NCI-H146 (cell line): ENCODE measurements at regions not wholly inside any gene's neighbourhood (a gene's known extent, or its start where the extent isn't known, plus 50 kb on each side); places are given as distances from the start of the nearest gene placed in this dataset.

Experiments used
- DNase-seq: peaks from one replicate; lab custom pipeline; 2025; lab: John Stamatoyannopoulos, UW

DNA sequence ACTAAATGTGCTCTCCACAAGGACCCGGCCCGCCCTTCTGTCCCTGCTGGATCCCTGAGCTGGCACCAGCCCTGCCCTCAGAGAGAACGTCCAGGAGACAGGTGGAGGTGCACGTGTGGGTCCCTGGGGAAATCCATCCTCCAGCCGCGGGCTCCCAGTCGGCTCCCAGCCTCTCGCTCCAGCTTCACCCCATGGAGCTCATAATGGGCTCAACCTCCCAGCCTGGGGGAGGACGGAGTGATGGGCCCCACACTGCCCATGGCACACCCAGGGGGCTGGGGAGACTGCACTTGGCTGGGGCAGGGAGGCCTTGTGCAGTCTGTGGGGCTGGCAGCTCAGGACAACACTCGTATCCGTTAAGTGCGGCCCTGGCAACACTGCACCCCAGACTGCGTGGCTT, 250.5 kb downstream of the TMEM121 start:
- no peak for DNase-seq

DNA sequence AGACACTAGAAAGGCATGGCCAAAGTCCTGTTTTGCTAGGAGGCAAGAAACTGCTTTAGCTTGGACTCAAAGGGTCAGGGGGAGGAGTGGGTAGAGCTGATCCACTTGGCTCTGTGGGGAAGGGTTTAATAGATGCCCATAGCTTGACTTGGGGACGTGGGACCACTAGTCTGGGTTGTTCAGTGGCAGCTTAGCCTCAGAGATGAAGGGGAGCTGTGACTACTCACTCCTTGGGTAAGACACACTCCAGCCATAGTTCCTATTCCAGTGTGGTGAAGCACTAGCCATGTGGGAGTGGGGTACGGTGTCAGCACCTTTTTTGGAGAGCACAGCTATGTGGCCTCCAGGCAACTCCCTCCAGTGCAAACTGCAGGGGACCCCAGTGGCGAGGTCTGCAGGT, 257.3 kb downstream of the TMEM121 start:
- no peak for DNase-seq

DNA sequence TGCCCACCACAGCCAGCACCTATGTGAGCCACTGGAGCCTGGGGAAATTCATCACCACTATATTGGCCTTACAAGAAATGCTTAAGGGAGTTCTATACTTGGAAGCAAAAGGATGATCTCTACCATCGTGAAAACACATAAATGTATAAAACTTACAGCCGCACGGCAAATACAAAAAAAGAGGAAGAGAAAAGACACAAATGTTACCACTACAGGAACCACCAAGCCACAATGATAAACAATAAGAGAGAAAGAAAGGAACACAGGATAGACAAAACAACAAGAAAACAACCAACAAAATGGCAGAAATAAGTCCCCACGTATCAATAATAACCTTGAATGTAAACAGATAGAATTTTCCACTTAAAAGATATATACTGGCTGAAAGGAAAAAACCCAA, 267.5 kb downstream of the TMEM121 start:
- DNase-seq, result no peak

DNA sequence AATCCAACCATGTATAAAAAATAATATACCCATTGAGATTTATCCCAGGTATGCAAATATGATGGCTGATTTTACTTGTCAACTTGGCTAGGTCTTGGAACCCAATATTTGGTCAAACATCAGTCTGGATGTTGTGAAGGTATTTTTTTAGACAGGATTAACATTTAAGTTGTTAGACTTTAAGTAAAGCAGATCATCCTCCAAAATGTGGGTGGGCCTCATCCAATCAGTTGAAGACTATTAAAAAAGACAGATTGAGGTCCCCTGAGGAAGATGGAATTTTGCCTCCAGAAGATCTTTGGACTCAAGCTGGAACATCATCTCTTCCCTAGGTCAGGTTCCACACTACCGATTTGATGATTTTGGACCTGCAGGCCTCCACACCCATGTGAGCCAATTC, 271.2 kb downstream of the TMEM121 start:
- no peak for DNase-seq

DNA sequence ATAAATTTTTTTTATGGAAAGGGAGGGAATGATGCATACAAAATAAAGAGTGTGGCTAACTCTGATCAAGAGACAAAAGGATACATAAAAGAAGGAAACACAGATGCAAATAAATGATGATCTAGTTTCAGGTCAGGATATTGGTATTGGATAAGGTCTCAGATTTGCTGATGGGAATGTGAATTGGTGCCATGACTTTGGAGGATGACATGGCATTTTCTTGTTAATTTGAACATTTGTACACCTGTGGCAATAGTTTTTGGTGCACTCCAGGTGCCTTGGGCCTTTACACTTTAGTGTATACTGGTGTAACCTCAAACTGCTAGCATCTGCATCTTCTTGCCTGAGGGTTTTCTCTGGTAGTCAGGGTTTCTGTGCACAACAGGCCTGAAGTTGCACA, 279.3 kb downstream of the TMEM121 start:
- no peak for DNase-seq

DNA sequence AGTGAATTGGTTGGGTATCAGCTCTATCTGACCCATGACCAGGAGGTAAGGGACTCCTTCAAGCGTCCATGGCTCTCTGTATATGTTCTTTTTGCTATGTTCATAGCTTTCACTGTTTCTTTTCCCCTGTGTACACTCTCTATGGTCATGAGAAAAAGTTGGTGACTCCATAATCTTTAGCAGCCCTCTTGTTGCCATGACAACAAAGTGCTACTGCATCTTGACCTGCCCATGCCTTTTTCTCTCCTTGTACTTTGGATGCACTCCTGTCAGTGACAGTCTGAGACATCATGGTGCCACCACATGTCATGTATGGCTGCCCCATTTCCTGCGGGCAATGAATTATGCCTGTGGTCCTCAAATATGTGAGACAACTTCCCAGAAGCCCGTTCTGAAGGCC, 280.2 kb downstream of the TMEM121 start:
- DNase-seq, result no peak

DNA sequence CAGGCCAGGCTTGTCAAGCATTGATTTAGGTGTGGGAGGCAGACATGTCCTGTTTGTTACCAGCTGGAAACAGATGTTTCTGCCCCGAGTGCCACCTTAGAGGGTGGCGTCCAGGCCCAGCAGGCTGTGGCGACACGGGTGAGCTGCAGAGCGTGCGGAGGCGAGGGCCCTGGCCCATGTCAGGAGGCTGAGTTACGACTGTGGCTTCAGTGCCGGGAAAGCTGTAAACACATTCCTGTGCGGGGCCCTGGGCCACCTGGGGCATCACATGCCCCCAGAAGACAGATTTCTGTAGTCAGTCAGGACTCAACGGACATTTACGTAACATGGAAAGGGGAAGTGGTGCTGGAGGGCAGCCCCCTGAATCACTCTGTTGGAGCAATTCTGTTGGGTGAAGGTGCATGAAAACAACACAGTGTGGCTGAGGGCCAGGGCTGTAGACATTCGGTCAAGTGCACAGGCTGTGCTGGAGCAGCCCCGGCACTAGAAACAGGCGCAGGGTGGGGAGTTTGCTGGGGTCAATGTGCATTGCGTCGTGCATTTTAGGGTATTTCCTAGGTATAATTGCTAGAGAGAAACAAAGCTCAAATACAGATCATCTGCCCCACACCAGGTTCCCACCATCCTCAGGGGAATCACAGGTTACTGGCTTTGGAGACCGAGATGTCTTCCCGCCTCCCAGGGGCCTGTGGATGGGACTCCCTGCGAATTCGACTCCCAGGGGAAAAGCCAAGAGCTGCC, 291.8 kb downstream of the TMEM121 start:
- no peak for DNase-seq

DNA sequence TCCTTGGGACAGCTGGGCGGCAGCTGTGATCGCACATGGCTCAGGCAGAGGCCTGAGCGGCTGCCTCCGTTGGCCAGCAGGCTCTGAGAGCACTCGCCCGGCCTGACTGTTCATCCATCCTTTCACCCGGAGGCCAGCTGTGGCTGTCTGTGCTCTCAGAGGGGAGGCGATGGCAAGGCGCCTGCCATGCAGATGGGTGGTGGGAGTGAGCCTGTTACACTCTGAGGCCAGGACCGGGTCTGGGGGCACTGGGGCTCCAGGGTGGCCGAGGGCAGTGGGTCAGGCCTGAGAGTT, 292.3 kb downstream of the TMEM121 start:
- no peak for DNase-seq

DNA sequence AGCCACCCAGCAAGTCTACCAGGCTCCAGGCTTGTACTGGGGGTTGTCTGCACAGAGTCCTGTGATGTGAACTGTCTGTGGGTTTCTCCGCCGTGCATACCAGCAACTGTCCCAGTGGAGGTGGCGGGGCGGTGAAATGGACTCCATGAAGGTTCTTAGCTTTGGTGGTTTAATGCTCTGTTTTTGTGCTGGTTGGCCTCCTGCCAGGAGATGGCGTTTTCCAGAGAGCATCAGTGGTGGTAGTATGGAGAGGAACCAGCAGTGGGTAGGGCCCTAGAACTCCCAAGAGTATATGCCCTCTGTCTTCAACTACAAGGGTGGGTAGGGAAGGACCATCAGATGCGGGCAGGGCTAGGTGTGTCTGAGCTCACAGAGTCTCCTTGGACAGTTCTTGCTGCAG, 303.8 kb downstream of the TMEM121 start:
- no peak for DNase-seq

DNA sequence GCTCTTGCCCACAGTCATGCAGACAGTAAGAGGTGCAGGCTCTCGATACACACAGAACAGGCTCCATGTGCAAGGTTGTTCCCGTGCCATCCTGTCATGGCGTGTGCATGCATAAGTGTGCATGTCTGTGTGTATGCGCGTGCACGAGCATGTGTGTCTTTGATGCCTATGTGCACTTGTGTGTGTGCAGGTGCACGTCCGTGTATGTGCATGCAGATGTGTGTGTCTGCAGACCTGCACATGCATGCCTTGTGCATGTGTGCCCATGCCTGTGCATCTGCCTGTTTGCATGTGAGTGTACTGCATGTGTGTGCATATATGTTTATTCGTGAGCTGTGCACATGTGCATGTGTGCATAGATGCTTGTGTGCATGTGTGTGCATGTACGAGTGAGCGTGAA, 309.8 kb downstream of the TMEM121 start:
- DNase-seq, result no peak

DNA sequence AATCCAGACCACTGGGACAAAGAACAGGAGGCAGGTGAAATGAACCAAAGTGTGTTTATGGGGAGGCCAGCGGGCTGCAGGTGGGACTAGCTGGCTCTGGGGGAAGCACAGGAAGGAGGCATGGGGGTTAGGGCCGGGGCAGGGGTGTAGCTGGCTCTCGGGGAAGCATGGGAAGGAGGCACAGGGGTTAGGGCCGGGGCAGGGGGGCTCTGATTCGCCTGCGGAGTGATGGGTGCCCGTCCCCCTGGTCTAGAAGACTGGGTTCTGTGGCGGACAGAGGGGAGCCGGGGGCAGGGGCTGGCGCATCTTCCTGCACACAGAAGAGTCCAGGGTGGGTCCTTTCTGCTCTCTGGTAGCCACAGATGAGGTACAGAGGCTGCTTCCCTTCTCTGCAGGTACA, 310.3 kb downstream of the TMEM121 start:
- DNase-seq, result no peak

DNA sequence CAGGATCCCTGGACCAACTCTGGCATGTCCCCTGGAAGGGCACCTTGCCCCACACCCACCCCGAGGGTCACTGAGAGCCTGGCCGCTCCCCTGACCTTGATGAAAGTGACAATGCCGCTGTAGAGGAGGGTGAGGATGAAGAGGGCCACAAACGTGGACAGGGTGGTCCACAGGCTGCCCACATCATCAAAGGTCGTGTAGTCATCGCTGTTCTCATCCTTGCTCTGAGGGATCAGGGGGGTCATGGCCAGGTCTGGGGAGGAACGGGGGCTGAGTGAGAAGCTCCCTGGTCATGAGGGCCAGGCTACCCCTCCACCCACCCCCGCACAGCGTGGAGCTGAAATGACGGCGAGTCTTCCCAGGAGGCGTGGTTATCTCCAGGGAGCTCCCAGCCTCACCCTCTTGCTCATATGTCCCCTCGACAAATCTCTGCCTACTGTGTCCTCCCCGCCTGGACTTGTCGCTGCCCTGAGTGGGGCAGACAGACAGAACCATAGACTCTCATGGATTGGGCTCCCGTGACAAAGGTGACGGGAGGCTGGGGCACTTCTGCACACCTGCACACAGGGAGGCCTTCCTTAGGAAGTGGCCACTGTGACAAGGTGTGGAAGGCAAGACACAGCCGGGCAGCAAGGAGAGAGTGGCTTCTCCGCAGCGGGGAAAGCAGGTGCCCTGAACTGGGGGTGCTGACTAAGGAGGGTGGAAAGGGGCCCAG, 311.1 kb downstream of the TMEM121 start:
- DNase-seq, result no peak

DNA sequence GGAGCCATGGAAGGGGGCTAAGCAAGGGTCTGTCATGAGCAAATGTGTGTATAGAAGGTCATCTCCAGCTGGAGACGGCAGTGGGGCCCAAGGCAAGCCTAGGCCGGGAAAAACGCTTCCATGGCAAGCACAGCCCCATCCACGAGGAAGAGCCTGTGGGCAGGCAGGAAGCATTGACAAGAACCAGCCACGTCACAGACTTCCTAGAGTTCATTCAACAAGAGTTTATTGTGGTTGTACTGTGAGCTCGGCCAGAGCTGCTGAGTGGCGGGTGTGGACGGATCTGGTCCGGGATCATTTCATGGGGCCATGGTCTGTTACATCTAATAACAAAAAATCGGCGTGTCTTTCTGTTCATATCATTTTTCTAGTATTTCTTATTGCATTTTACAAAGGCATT, 311.7 kb downstream of the TMEM121 start:
- DNase-seq, result no peak

DNA sequence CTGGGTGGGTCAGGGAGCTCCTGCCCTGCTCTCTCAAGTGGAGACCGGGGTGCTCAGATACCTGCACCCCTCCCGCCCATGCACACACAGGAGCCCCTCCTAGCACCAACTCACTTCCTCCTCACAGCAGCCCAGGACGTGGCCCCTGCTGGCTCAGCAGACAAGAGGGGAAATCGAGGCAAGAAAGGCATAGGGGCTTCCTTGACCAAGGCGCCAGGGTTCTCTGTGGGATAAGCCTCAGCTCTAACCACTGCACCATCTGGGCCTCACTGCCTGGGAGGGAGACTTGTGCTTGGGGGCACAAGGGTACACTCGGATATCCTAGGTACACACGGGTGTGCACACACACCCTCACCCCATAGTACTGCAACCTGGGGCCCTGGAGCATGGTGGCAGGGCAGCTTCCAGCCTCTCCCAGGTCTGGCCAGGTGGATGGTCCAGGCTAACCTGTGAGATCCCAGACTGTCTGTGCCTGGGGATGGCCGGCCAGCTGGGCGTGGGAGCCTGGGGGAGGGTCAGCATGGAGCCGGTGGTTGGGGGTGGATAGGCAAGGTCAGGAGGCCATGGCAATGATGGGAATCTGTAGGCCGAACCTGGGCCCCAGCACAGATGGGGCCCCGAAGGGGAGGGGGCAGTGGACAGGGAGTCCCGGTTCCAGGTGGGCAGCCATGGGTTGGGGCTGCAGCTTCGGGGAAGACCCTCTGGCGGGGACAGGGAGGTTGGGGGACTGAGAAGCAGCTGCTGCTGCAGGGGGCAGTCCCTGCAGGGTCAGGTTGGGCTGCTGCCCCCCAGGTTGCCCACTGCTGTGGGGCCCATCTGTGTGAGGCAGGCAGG, 312.4 kb downstream of the TMEM121 start:
- no peak for DNase-seq

DNA sequence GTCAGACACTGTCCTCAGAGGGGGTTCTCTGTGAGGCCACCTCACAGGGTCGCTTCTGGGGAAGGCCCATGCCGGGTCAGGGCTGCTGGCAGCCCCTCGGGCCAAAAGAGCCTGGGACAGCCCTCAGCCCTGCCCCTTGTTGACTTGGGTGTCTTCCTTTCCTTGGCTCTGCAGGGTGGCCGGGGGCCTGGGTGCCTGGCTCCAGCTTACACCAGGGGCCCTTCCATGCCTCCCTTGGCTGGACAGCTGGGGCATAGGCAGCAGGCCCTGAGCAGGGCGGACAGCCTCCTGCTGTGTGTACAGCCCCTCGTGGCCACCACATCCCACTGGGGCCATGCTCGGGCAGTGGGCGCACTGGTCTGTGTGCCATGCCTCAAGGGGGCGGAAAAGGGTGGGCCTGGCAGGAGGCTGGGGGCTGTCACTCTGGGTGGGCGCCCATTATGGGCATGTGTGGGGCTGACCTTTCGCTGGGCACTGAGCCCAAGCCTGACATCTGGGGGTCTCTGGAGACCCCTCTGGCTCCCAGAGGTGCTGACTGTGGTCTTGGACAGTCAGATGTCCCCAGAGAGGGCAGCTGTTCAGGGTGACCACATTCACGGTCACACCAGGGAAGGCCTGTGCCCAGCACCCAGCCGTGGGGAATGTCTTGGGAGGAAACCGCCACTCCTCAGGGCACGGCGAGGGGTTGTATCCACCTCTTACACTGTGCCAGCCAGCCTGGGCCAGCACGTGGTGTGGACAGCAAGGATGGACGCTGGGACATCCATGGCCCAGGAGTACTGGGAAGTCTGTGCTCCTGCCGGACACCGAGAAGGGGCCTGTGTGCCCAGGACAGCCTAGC, 313.3 kb downstream of the TMEM121 start:
- DNase-seq, result no peak

DNA sequence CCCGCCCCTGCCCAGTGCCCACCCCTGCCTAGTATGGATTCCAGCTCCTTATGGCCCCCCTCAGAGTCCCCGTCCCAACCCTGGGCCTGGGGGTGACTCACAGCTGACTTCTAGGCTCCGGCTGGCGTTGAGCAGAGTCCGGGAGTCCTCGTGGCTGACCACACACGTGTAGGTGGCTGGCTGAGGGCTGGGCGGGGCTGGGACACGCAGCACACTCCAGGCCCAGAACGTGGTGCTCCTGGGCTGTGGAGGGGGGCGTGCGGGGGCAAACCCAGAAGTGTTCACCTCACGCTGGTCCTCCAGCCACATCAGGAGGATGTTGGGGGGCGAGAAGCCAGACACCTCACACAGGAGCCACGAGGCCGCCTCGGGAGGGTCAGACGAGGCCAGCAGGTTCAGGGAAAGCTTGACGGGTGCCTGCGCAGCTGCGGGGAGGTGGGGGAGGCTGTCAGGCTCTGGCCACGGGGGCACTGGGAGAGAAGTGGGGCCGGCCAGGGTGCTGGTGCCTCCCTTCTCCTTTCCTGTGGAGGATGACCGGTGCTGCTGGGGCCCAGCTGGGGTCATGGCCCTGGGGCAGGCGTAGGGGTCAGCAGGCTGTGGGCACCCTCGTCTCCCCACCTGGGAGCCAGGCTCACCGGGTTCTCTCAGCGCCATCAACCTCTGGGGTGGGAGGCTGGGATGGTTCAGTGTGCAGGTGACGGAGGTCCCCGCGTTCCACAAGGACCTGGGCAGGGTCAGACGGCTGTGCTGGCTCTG, 314.1 kb downstream of the TMEM121 start:
- DNase-seq, result no peak

DNA sequence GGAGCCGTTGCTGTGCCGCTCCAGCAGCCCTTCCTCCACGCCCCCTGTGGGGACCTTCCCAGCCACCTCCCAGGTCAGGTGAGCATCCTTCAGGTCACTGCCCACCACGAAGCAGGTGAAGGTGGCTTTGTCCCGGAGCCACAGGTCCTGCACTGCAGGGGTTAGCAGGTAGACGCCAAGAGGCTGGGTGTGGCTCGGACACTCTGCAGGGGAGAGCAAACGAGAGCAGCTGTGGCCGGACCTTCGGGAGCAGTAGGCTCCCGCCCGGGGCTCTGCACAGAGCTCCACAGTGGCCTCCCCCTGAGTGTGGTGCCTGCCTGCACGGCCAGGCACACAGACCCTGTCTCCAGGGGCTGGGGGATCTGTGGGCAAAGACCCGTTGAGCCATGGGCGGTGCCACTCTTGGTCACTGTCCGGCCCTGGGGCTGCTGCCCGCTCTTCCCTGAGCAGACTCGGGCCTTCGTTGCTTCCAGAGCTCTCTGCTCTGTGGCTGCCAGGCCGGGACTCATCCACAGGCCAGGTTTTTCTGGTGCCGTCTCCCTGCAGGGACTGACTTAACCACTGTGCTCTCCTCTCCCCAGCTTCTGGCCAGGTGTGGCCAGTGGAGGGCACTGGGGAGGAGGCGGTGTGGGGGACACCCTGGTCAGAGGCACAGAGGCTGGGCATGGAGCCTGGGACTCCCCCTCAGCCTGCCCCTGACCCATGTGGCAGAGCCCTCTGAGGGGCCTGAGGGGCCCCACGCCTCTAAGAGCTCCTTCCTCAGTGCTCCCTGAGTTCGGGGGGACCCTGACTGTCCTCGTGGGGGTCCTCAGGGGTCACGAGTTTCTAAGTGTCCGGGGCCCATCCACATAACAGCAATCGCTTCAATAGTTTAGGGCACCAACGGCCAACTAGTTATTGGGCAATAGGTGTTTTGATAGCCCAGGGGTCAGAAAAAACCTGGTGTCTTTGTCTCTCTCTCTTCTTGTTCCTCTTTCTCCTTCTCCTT, 314.9 kb downstream of the TMEM121 start:
- DNase-seq, result peak; percentile 73

DNA sequence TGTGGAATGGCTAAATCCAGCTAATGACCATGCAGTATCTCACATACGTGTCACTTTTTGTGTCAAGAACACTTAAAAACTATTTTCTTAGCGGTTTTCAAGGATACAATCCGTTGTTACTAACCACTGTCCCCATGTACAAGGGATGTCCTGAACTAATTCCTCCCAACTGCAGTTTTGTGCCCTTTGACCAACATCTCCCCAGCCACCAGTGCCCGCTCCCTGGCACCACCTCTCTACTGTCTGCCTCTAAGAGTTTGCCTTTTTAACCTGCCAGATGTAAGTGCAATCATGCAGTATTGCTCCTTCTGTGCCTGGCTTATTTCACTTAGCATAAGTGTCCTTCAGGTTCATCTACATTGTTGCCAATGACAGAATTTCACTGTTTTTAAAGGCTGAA, 315.7 kb downstream of the TMEM121 start:
- no peak for DNase-seq

DNA sequence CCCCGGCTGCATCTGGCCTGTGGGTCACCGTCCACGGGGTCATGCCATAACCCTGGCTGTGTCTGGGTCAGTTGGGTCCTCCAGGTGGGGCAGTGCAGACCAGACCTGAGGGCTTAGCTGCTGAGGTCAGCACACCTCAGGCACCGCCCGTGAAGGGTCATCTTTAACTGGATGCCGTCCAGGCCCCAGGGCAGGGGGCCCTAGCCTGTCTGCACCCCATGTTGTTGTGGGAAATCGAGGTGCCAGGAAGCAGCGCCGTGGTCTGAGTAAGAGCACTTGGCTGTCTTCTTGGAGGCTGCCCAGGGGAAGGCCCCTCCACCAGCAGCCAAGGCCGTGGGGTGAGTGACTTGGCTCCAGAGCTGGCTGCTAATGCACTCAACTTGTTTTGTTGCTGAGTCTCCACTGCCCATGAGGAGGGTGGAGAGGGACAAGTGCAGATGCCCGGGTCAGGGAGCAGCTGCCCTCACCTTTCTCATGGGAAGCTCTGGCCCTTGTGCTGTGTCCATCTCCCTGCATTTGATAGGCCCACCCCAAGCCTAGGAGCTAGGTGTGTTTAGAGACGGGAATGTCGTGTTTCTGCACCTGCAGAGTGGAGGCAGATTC, 317.2 kb downstream of the TMEM121 start:
- DNase-seq, result no peak
